ENCODE measurements at regions not wholly inside any gene's neighbourhood (a gene's known extent, or its start where the extent isn't known, plus 50 kb on each side); places are given as distances from the start of the nearest gene placed in this dataset.

DNA sequence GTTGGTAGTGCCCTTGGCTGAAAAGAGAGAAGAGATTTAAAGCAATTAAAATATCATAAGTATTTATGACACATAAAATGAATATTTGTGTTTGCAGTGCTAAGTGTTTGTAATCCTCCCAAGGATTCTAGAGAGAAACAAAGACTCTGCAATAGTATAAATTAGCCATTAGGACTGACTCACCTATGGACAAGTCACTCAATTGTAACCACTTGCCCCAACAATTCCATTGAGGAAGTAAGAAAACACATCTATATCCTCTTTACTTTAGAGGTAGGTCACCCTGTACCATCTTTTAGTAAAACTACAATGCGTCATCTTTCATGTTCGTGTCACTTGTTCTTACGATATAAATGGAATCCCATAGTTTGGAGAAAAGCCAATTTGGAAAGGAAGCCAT, 85.7 kb upstream of the INHBA start:
- Mint-ChIP-seq H3K36me3 (ENCODE audit: low read depth) (no peaks in the 10 kb centered on the region), H3K27ac (no peak overlapping the region), H3K4me3 (no peak overlapping the region), H3K4me1 (ENCODE audit: low read depth) (peaks cover 22% of the 10 kb centered on the region), H3K9me3 (no peaks in the 10 kb centered on the region), H3K27me3 (ENCODE audit: insufficient read depth) (no peaks in the 10 kb centered on the region)
- TF ChIP-seq, protein P1, sequence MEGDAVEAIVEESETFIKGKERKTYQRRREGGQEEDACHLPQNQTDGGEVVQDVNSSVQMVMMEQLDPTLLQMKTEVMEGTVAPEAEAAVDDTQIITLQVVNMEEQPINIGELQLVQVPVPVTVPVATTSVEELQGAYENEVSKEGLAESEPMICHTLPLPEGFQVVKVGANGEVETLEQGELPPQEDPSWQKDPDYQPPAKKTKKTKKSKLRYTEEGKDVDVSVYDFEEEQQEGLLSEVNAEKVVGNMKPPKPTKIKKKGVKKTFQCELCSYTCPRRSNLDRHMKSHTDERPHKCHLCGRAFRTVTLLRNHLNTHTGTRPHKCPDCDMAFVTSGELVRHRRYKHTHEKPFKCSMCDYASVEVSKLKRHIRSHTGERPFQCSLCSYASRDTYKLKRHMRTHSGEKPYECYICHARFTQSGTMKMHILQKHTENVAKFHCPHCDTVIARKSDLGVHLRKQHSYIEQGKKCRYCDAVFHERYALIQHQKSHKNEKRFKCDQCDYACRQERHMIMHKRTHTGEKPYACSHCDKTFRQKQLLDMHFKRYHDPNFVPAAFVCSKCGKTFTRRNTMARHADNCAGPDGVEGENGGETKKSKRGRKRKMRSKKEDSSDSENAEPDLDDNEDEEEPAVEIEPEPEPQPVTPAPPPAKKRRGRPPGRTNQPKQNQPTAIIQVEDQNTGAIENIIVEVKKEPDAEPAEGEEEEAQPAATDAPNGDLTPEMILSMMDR (IDR thresholded peaks at IDR 0.05) = no peak
- no peak for DNase-seq

GRCh38 chr7:41787651-41788350, 84.9 kb upstream of the INHBA start:
- TF ChIP-seq, protein P1 (IDR thresholded peaks at IDR 0.05) = no peak
- Mint-ChIP-seq H3K9me3 (no peaks in the 10 kb centered on the region), H3K4me3 (no peak overlapping the region), H3K27me3 (ENCODE audit: insufficient read depth) (no peaks in the 10 kb centered on the region), H3K27ac (no peak overlapping the region; the same call in 1 of the 2 replicates), H3K4me1 (ENCODE audit: low read depth) (peaks cover 22% of the 10 kb centered on the region), H3K36me3 (ENCODE audit: low read depth) (no peaks in the 10 kb centered on the region)
- peak; percentile 8 for DNase-seq

GRCh38 chr7:41786944-41787343, 84.1 kb upstream of the INHBA start:
- Mint-ChIP-seq H3K36me3 (ENCODE audit: low read depth) (no peaks in the 10 kb centered on the region), H3K27ac (no peak overlapping the region), H3K4me1 (ENCODE audit: low read depth) (peaks cover 22% of the 10 kb centered on the region), H3K27me3 (ENCODE audit: insufficient read depth) (no peaks in the 10 kb centered on the region), H3K9me3 (no peaks in the 10 kb centered on the region), H3K4me3 (no peak overlapping the region)
- DNase-seq = no peak
- TF ChIP-seq, protein P1 (IDR thresholded peaks at IDR 0.05) = no peak

DNA sequence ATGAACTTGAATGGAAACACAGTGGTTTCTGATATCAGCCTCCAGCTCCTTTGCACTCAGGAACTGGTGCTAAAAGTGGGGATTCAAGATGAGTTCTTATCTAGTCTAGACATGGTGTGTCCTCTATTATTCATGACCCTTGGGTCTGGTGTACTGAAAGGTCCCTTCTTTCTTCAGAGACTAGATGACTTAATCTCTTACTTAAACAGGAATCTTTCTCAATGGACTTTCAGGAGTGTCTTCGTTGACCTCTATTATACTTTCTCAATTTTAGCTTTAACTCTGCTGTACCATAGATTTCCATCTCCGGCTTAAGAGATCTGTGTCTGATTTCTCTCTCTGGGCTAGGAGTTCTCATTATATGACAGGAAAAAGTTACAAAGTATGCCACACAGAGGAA, 83.5 kb upstream of the INHBA start:
- TF ChIP-seq, protein P1 (IDR thresholded peaks at IDR 0.05) = no peak
- no peaks in the 10 kb centered on the region for H3K9me3 Mint-ChIP-seq
- no peak overlapping the region for H3K4me3 Mint-ChIP-seq
- no peak overlapping the region for H3K27ac Mint-ChIP-seq
- DNase-seq = no peak
- H3K4me1 Mint-ChIP-seq (ENCODE audit: low read depth) = peaks cover 22% of the 10 kb centered on the region
- H3K36me3 Mint-ChIP-seq (ENCODE audit: low read depth) = no peaks in the 10 kb centered on the region
- no peaks in the 10 kb centered on the region for H3K27me3 Mint-ChIP-seq (ENCODE audit: insufficient read depth)

GRCh38 chr7:41785840-41786239, 83.0 kb upstream of the INHBA start:
- TF ChIP-seq, protein P1 (IDR thresholded peaks at IDR 0.05) = no peak
- H3K27ac Mint-ChIP-seq = no peak overlapping the region
- no peak for DNase-seq
- peaks cover 22% of the 10 kb centered on the region for H3K4me1 Mint-ChIP-seq (ENCODE audit: low read depth)
- no peak overlapping the region for H3K4me3 Mint-ChIP-seq
- H3K36me3 Mint-ChIP-seq (ENCODE audit: low read depth) = no peaks in the 10 kb centered on the region
- no peaks in the 10 kb centered on the region for H3K27me3 Mint-ChIP-seq (ENCODE audit: insufficient read depth)
- H3K9me3 Mint-ChIP-seq = no peaks in the 10 kb centered on the region
